H1 (cell line): ENCODE measurements at regions not wholly inside any gene's neighbourhood (a gene's known extent, or its start where the extent isn't known, plus 50 kb on each side); places are given as distances from the start of the nearest gene placed in this dataset.

Experiments used
- CTCF ChIA-PET: fragments of 300-600 bp; sonication (Branson Sonifier 250); formaldehyde crosslinking; loops from one replicate; lab custom pipeline; 2021; ENCODE audit not compliant: partially characterized antibody; lab: Charles Lee
- POLR2A ChIA-PET: fragments of 300-600 bp; sonication (Branson Sonifier 250); formaldehyde crosslinking; loops from one replicate; lab custom pipeline; 2021; ENCODE audit warnings: inconsistent platforms; ENCODE audit not compliant: partially characterized antibody; lab: Charles Lee
- DNase-seq, 2 experiments: peaks; one replicate each; pipeline versions ENCODE4 v3.0.0 to v3.0.0-alpha.2; 2010 to 2022; ENCODE audit warnings: low spot score in 2 of 2, low read depth in 1 of 2, mixed read lengths in 1 of 2
- FAIRE-seq: peaks from 2 replicates; lab custom pipeline; 2011; peaks lifted over from hg19 to GRCh38; lab: Jason Lieb, UNC
- H2AFZ ChIP-seq: 2 replicates; pipeline ENCODE4 v1.8.1; 2012; ENCODE audit warnings: low read length, inconsistent platforms
- H2AK5ac ChIP-seq: 2 replicates; pipeline ENCODE4 v1.6.1; 2013; ENCODE audit warnings: low read depth, low read length
- H2BK120ac ChIP-seq: replicated peaks from 2 replicates; pipeline ENCODE3; 2013; ENCODE audit warnings: low read depth, low read length, inconsistent platforms
- H2BK12ac ChIP-seq: 2 replicates; pipeline ENCODE4 v1.6.1; 2013; ENCODE audit warnings: low read depth, low read length
- H2BK15ac ChIP-seq: 2 replicates; pipeline ENCODE4 v1.6.1; 2013; ENCODE audit warnings: low read length
- H2BK20ac ChIP-seq: 2 replicates; pipeline ENCODE4 v1.6.1; 2013; ENCODE audit warnings: low read length
- H2BK5ac ChIP-seq: 2 replicates; pipeline ENCODE4 v1.6.1; 2013; ENCODE audit warnings: low read depth, low read length
- H3K14ac ChIP-seq: 2 replicates; pipeline ENCODE4 v1.6.1; 2013; ENCODE audit warnings: inconsistent platforms; ENCODE audit not compliant: insufficient read length
- H3K18ac ChIP-seq: 2 replicates; pipeline ENCODE4 v1.6.1; 2013; ENCODE audit warnings: low read length; ENCODE audit errors: extremely low read depth
- H3K23ac ChIP-seq: 2 replicates; pipeline ENCODE4 v1.6.1; 2013; ENCODE audit warnings: inconsistent platforms; ENCODE audit not compliant: insufficient read length
- H3K23me2 ChIP-seq: 2 replicates; pipeline ENCODE4 v1.6.1; 2013; ENCODE audit warnings: low read depth, low read length
- H3K27ac ChIP-seq: 2 replicates; pipeline ENCODE4 v1.6.1; 2011; ENCODE audit warnings: low read depth, low read length, inconsistent platforms
- H3K27me3 ChIP-seq, 4 experiments: replicated peaks in 1 of 4; 1 replicate in 1 of 4; 2 replicates in 3 of 4; pipeline versions ENCODE4 v1.6.1 to v1.8.1; 2011 to 2013; ENCODE audit warnings: low read length in 3 of 4, mild to moderate bottlenecking in 3 of 4, inconsistent platforms in 2 of 4, mixed read lengths in 2 of 4, moderate library complexity in 1 of 4; ENCODE audit not compliant: control insufficient read depth in 3 of 4, insufficient read depth in 3 of 4; ENCODE audit errors: extremely low read depth in 1 of 4
- H3K36me3 ChIP-seq, 4 experiments: 2 replicates each; pipeline versions ENCODE4 v1.6.1 to v1.8.1; 2011 to 2013; ENCODE audit warnings: mild to moderate bottlenecking in 4 of 4, low read length in 3 of 4, moderate library complexity in 2 of 4, control low read depth in 1 of 4, inconsistent platforms in 1 of 4; ENCODE audit not compliant: insufficient read depth in 4 of 4, control insufficient read depth in 2 of 4
- H3K4ac ChIP-seq: replicated peaks from 2 replicates; pipeline ENCODE3; 2013; ENCODE audit warnings: low read length, low read depth, mixed read lengths, inconsistent platforms; ENCODE audit not compliant: insufficient read length
- H3K4me1 ChIP-seq, 4 experiments: replicated peaks in 1 of 4; 1 replicate in 1 of 4; 2 replicates in 3 of 4; pipeline versions ENCODE4 v1.6.1 to v1.8.1; 2011 to 2013; ENCODE audit warnings: low read length in 3 of 4, inconsistent platforms in 2 of 4, mixed read lengths in 1 of 4; ENCODE audit not compliant: insufficient read depth in 4 of 4, control insufficient read depth in 3 of 4
- H3K4me2 ChIP-seq, 2 experiments: 2 replicates each; pipeline versions ENCODE4 v1.6.1 to v1.8.1; 2011 to 2013; ENCODE audit warnings: low read depth in 2 of 2, low read length in 2 of 2, control low read depth in 1 of 2, inconsistent platforms in 1 of 2, mild to moderate bottlenecking in 1 of 2; ENCODE audit not compliant: insufficient read depth in 1 of 2
- H3K4me3 ChIP-seq, 4 experiments: fragments of 200-600, 300-600 bp in 1 of 4; sonication (generic), shearing (Covaris generic), sonication (Bioruptor Twin) in 1 of 4; 2 replicates each; pipeline versions ENCODE4 v1.5.1 to v1.8.1; 2011 to 2016; ENCODE audit warnings: low read length in 4 of 4, low read depth in 3 of 4, control low read depth in 2 of 4, inconsistent platforms in 2 of 4, mild to moderate bottlenecking in 2 of 4, mixed read lengths in 1 of 4, moderate library complexity in 1 of 4; ENCODE audit not compliant: insufficient read depth in 2 of 4; ENCODE audit errors: extremely low read depth in 1 of 4
- H3K56ac ChIP-seq: replicated peaks from 2 replicates; pipeline ENCODE3; 2013; ENCODE audit warnings: low read depth, mild to moderate bottlenecking, mixed read lengths, low read length, inconsistent platforms; ENCODE audit not compliant: insufficient read length
- H3K79me1 ChIP-seq: 2 replicates; pipeline ENCODE4 v1.6.1; 2013; ENCODE audit warnings: low read depth, low read length, control low read depth
- H3K79me2 ChIP-seq, 2 experiments: 2 replicates each; pipeline versions ENCODE4 v1.6.1 to v1.8.1; 2012 to 2013; ENCODE audit warnings: low read length in 2 of 2, mild to moderate bottlenecking in 2 of 2, inconsistent platforms in 1 of 2; ENCODE audit not compliant: insufficient read depth in 2 of 2, control insufficient read depth in 1 of 2
- H3K9ac ChIP-seq, 4 experiments: replicated peaks in 1 of 4; 1 replicate in 1 of 4; 2 replicates in 3 of 4; pipeline versions ENCODE4 v1.6.1 to v1.8.1; 2011 to 2013; ENCODE audit warnings: low read depth in 3 of 4, low read length in 3 of 4, control low read depth in 2 of 4, mild to moderate bottlenecking in 2 of 4, moderate library complexity in 2 of 4, inconsistent platforms in 1 of 4; ENCODE audit errors: extremely low read depth in 1 of 4
- H3K9me3 ChIP-seq, 2 experiments: 2 replicates each; pipeline versions ENCODE4 v1.6.1 to v1.8.1; 2012 to 2013; ENCODE audit warnings: mild to moderate bottlenecking in 2 of 2, moderate library complexity in 2 of 2, control low read depth in 1 of 2, inconsistent platforms in 1 of 2, low read depth in 1 of 2, low read length in 1 of 2, mixed read lengths in 1 of 2; ENCODE audit not compliant: insufficient read depth in 2 of 2
- H4K20me1 ChIP-seq, 2 experiments: replicated peaks in 1 of 2; 2 replicates each; pipeline versions ENCODE3 to v1.8.1; 2011 to 2013; ENCODE audit warnings: inconsistent platforms in 2 of 2, low read length in 2 of 2, mild to moderate bottlenecking in 1 of 2; ENCODE audit not compliant: insufficient read depth in 2 of 2, control insufficient read depth in 1 of 2
- H4K5ac ChIP-seq: 2 replicates; pipeline ENCODE4 v1.6.1; 2013; ENCODE audit warnings: low read length, low read depth, mixed read lengths, inconsistent platforms; ENCODE audit not compliant: insufficient read length
- H4K8ac ChIP-seq: 2 replicates; pipeline ENCODE4 v1.8.0; 2013; ENCODE audit warnings: mild to moderate bottlenecking, moderate library complexity, low read length, inconsistent platforms; ENCODE audit not compliant: insufficient read depth; ENCODE audit errors: extremely low read depth
- H4K91ac ChIP-seq: replicated peaks from 2 replicates; pipeline ENCODE3; 2013; ENCODE audit warnings: low read length, mixed read lengths, inconsistent platforms; ENCODE audit not compliant: insufficient read length
- NANOG ChIP-seq: IDR thresholded peaks from 2 replicates; pipeline ENCODE4 v1.6.1; 2011; ENCODE audit warnings: low read length, low read depth, mild to moderate bottlenecking, inconsistent platforms; ENCODE audit not compliant: insufficient read depth, poor library complexity, severe bottlenecking
- TEAD4 ChIP-seq: IDR thresholded peaks from 2 replicates; pipeline ENCODE4 v1.6.1; 2012; ENCODE audit warnings: low read depth, low read length, inconsistent platforms, mixed read lengths
- WGBS, 2 experiments: shearing (Covaris generic) in 1 of 2; methylation state at CpG; one replicate each; pipeline versions ENCODE4 v1.1.6 to v1.1.7; 2013 to 2015; ENCODE audit warnings: low lambda C conversion rate in 2 of 2, mixed read lengths in 2 of 2, inconsistent platforms in 1 of 2, low coverage in 1 of 2, missing lambda C conversion rate in 1 of 2; ENCODE audit not compliant: insufficient replicate concordance in 2 of 2, insufficient coverage in 1 of 2, insufficient read length in 1 of 2; ENCODE audit errors: extremely low coverage in 1 of 2, missing lambda C conversion rate in 1 of 2; 5-methylcytosine and 5-hydroxymethylcytosine counted together

DNA sequence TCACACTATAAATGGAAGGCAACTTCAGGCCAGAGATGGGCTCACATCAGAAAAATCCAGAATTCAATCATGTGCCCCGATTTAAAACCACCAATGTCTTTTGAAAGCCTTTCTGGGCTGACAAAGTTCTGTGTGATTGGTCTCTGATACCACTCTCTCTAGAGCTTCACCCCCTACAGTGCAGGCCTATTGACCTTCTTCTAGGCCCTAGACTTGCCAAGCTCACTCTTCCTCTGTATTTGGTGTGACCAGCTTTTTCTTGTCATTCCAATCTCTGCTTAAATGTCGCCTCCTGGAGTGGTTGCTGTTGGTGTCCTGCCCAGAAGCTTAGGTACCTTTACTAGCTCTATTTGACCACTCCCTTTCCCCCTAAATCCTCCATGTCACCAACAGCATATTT, 78.7 kb downstream of the GCNT4 start:
- Histone ChIP-seq H3K9me3 (peaks cover 6 to 8% of the 10 kb centered on the region in 2 experiments; a peak in 2 of 4 replicates), H3K23ac (no peak overlapping the region), H3K27ac (no peak overlapping the region), H4K91ac (no peak overlapping the region), H3K27me3 (no peaks in the 10 kb centered on the region), H3K9ac (no peak overlapping the region), H2BK12ac (no peak overlapping the region), H4K20me1 (no peaks in the 10 kb centered on the region), H3K23me2 (no peaks in the 10 kb centered on the region), H4K8ac (no peak overlapping the region), H3K4me3 (no peak overlapping the region), H3K4me1 (0 out of 7 replicates have a peak, but pooled peaks cover 0 to 5% (median 0%) of the 10 kb centered on the region in 4 experiments), H3K14ac (no peak overlapping the region), H3K4ac (no peak overlapping the region), H3K18ac (no peak overlapping the region), H2BK120ac (no peak overlapping the region), H3K36me3 (no peaks in the 10 kb centered on the region), H2AK5ac (no peak overlapping the region), H2AFZ (no peak overlapping the region), H2BK5ac (no peak overlapping the region), H3K56ac (no peak overlapping the region), H4K5ac (no peak overlapping the region), H3K79me2 (no peaks in the 10 kb centered on the region), H3K79me1 (no peaks in the 10 kb centered on the region), H2BK20ac (no peak overlapping the region), H3K4me2 (no peak overlapping the region), H2BK15ac (no peak overlapping the region)
- POLR2A ChIA-PET, result interaction anchor here (0.5 kb wide), 1 partner anchor 49 kb away, joined by 3 read pairs; no protein-coding TSS in a partner anchor
- DNase-seq (no peak), FAIRE-seq (no peak)
- no peak for TF ChIP-seq TEAD4
- TF ChIP-seq NANOG, result no peak
- 87% methylated on average over 2 of the region's 2 CpGs; no CpG with 5 or more reads in 1 of the 2 experiments for WGBS, 2 experiments
- CTCF ChIA-PET, result interaction anchor here (1.1 to 2.3 kb wide), 2 partner anchors 15 to 75 kb away, joined by 3 to 6 read pairs; no protein-coding TSS in a partner anchor
